Loucy (cell line): ENCODE measurements at regions not wholly inside any gene's neighbourhood (a gene's known extent, or its start where the extent isn't known, plus 50 kb on each side); places are given as distances from the start of the nearest gene placed in this dataset.

Experiments used
- H2AFZ ChIP-seq: fragments of 200-600 bp; sonication (generic); 2 replicates; pipeline ENCODE4 v1.6.0; 2016; ENCODE audit warnings: antibody characterized with exemption, mild to moderate bottlenecking, low read length, moderate library complexity
- H3F3A ChIP-seq: fragments of 200-600 bp; 2 replicates; pipeline ENCODE4 v1.6.0; 2016; ENCODE audit warnings: antibody characterized with exemption, low read depth, mild to moderate bottlenecking
- H3K27me3 ChIP-seq: fragments of 200-600 bp; sonication (generic); 2 replicates; pipeline ENCODE4 v1.6.1; 2014; ENCODE audit warnings: low read length, mild to moderate bottlenecking; ENCODE audit not compliant: insufficient read depth, poor library complexity, severe bottlenecking
- H3K36me3 ChIP-seq: fragments of 200-600 bp; sonication (generic); 2 replicates; pipeline ENCODE4 v1.6.1; 2016; ENCODE audit warnings: low read length; ENCODE audit not compliant: insufficient read depth
- H3K4me1 ChIP-seq: fragments of 200-600 bp; sonication (generic); 2 replicates; pipeline ENCODE4 v1.5.1; 2014; ENCODE audit warnings: low read length, mild to moderate bottlenecking; ENCODE audit not compliant: insufficient read depth, poor library complexity, severe bottlenecking
- H3K4me2 ChIP-seq: fragments of 200-600 bp; sonication (generic); 2 replicates; pipeline ENCODE4 v1.6.0; 2014; ENCODE audit warnings: antibody characterized with exemption, low read length, low read depth, mild to moderate bottlenecking; ENCODE audit not compliant: poor library complexity, severe bottlenecking
- H3K4me3 ChIP-seq: fragments of 200-600 bp; sonication (generic); 2 replicates; pipeline ENCODE4 v1.5.1; 2014; ENCODE audit warnings: low read length, mild to moderate bottlenecking, mixed read lengths; ENCODE audit not compliant: poor library complexity, severe bottlenecking
- H3K79me2 ChIP-seq: fragments of 200-600 bp; sonication (generic); 2 replicates; pipeline ENCODE4 v1.6.1; 2014; ENCODE audit warnings: low read length; ENCODE audit not compliant: insufficient read depth
- H3K9ac ChIP-seq: fragments of 200-600 bp; sonication (generic); 2 replicates; pipeline ENCODE4 v1.6.0; 2014; ENCODE audit warnings: mild to moderate bottlenecking, low read depth, low read length, moderate library complexity; ENCODE audit not compliant: poor library complexity, severe bottlenecking
- H3K9me2 ChIP-seq: fragments of 200-600 bp; sonication (generic); replicated peaks from 2 replicates; pipeline ENCODE4 v1.6.1; 2016; ENCODE audit warnings: low read depth, low read length, mixed read lengths
- H3K9me3 ChIP-seq: fragments of 200-600 bp; sonication (generic); 2 replicates; pipeline ENCODE4 v1.6.1; 2014; ENCODE audit warnings: mild to moderate bottlenecking, antibody characterized with exemption, low read length, low read depth; ENCODE audit not compliant: insufficient read depth
- H4K20me1 ChIP-seq: fragments of 200-600 bp; sonication (generic); 2 replicates; pipeline ENCODE4 v1.6.0; 2014; ENCODE audit warnings: antibody characterized with exemption, low read length, mild to moderate bottlenecking; ENCODE audit not compliant: insufficient read depth, poor library complexity, severe bottlenecking
- CTCF ChIP-seq: fragments of 200-600 bp; sonication (generic); conservative IDR thresholded peaks from 2 replicates; pipeline ENCODE4 v1.5.1; 2014; ENCODE audit warnings: mild to moderate bottlenecking, antibody characterized with exemption, low read length
- EZH2phosphoT487 ChIP-seq: fragments of 200-600 bp; IDR thresholded peaks from 2 replicates; pipeline ENCODE4 v1.6.1; 2018; ENCODE audit warnings: antibody characterized with exemption, mild to moderate bottlenecking, moderate library complexity, borderline replicate concordance

- Histone ChIP-seq H3K79me2 (no peaks in the 10 kb centered on the region), H2AFZ (no peak overlapping the region), H3F3A (no peaks in the 10 kb centered on the region), H3K27me3 (no peaks in the 10 kb centered on the region), H3K9ac (no peak overlapping the region), H4K20me1 (no peaks in the 10 kb centered on the region), H3K36me3 (no peaks in the 10 kb centered on the region), H3K9me2 (no peaks in the 10 kb centered on the region), H3K9me3 (no peaks in the 10 kb centered on the region), H3K4me1 (no peaks in the 10 kb centered on the region), H3K4me2 (no peak overlapping the region), H3K4me3 (no peak overlapping the region)
- TF ChIP-seq EZH2phosphoT487 = no peak
- TF ChIP-seq CTCF = no peak
These were observed 251.5 kb upstream of the CWC22 start for GRCh38 chr2:180258579-180258978.

GRCh38 chr2:180258041-180258537 lies 251.0 kb upstream of the CWC22 start:
- Histone ChIP-seq H3K79me2 (no peaks in the 10 kb centered on the region), H2AFZ (no peak overlapping the region), H3F3A (no peaks in the 10 kb centered on the region), H3K4me1 (no peaks in the 10 kb centered on the region), H3K4me2 (no peak overlapping the region), H3K27me3 (no peaks in the 10 kb centered on the region), H3K9me3 (no peaks in the 10 kb centered on the region), H3K9me2 (no peaks in the 10 kb centered on the region), H3K4me3 (no peak overlapping the region), H3K9ac (no peak overlapping the region), H3K36me3 (no peaks in the 10 kb centered on the region), H4K20me1 (no peaks in the 10 kb centered on the region)
- TF ChIP-seq CTCF = no peak
- no peak for TF ChIP-seq EZH2phosphoT487

GRCh38 chr2:180257247-180257646 lies 250.2 kb upstream of the CWC22 start:
- Histone ChIP-seq H3F3A (no peaks in the 10 kb centered on the region), H3K9ac (no peak overlapping the region), H3K4me2 (no peak overlapping the region), H3K9me3 (no peaks in the 10 kb centered on the region), H3K27me3 (no peaks in the 10 kb centered on the region), H2AFZ (no peak overlapping the region), H3K36me3 (no peaks in the 10 kb centered on the region), H3K4me1 (no peaks in the 10 kb centered on the region), H3K4me3 (no peak overlapping the region), H3K79me2 (no peaks in the 10 kb centered on the region), H4K20me1 (no peaks in the 10 kb centered on the region), H3K9me2 (no peaks in the 10 kb centered on the region)
- TF ChIP-seq CTCF = no peak
- no peak for TF ChIP-seq EZH2phosphoT487
